BE2C (cell line): ENCODE measurements at regions not wholly inside any gene's neighbourhood (a gene's known extent, or its start where the extent isn't known, plus 50 kb on each side); places are given as distances from the start of the nearest gene placed in this dataset.

Experiments
- DNase-seq: peaks from one replicate; pipeline ENCODE4 v3.0.0-alpha.2; 2020
- H3K27me3 ChIP-seq: fragments of 250-450 bp; sonication (Bioruptor Pico); 2 replicates; pipeline ENCODE4 v1.5.1; 2020; ENCODE audit warnings: mild to moderate bottlenecking
- H3K36me3 ChIP-seq: fragments of 250-450 bp; sonication (Bioruptor Pico); 2 replicates; pipeline ENCODE4 v1.5.1; 2020; ENCODE audit warnings: mild to moderate bottlenecking
- H3K4me1 ChIP-seq: fragments of 250-450 bp; sonication (Bioruptor Pico); 2 replicates; pipeline ENCODE4 v1.5.1; 2020
- H3K4me3 ChIP-seq: 2 replicates; pipeline ENCODE4 v1.5.1; 2011; ENCODE audit warnings: low read depth, low read length
- H3K9me3 ChIP-seq: fragments of 250-450 bp; sonication (Bioruptor Pico); 2 replicates; pipeline ENCODE4 v1.5.1; 2020
- TF ChIP-seq, protein P1 (sequence below): IDR thresholded peaks from 2 replicates; pipeline ENCODE4 v1.5.1; 2012; ENCODE audit warnings: mild to moderate bottlenecking, low read depth, low read length

DNA sequence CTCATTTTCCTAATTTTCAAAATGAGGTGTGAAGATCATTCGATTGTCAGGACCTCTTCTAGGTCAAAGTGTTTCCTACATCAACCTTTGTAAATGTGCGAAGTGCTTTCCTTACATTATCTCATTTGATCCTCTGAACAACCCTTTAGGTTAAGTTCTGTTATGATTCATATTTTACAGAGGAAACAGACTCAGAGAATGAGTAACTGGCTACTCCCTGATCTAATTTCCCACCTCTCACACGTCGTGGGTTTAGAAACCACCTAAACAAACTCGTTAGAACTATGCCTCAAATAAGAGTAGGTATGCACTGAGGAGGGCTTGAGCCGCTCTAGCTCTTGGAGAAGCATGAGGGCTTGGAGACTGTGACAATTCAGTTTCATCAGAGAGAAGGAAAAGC, 148.6 kb downstream of the CD47 start:
- Histone ChIP-seq H3K4me3 (no peak overlapping the region), H3K9me3 (no peaks in the 10 kb centered on the region), H3K4me1 (no peaks in the 10 kb centered on the region), H3K36me3 (no peaks in the 10 kb centered on the region; the same call in 1 of the 2 replicates), H3K27me3 (no peaks in the 10 kb centered on the region)
- no peak for DNase-seq
- TF ChIP-seq, protein P1, sequence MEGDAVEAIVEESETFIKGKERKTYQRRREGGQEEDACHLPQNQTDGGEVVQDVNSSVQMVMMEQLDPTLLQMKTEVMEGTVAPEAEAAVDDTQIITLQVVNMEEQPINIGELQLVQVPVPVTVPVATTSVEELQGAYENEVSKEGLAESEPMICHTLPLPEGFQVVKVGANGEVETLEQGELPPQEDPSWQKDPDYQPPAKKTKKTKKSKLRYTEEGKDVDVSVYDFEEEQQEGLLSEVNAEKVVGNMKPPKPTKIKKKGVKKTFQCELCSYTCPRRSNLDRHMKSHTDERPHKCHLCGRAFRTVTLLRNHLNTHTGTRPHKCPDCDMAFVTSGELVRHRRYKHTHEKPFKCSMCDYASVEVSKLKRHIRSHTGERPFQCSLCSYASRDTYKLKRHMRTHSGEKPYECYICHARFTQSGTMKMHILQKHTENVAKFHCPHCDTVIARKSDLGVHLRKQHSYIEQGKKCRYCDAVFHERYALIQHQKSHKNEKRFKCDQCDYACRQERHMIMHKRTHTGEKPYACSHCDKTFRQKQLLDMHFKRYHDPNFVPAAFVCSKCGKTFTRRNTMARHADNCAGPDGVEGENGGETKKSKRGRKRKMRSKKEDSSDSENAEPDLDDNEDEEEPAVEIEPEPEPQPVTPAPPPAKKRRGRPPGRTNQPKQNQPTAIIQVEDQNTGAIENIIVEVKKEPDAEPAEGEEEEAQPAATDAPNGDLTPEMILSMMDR, result no peak

DNA sequence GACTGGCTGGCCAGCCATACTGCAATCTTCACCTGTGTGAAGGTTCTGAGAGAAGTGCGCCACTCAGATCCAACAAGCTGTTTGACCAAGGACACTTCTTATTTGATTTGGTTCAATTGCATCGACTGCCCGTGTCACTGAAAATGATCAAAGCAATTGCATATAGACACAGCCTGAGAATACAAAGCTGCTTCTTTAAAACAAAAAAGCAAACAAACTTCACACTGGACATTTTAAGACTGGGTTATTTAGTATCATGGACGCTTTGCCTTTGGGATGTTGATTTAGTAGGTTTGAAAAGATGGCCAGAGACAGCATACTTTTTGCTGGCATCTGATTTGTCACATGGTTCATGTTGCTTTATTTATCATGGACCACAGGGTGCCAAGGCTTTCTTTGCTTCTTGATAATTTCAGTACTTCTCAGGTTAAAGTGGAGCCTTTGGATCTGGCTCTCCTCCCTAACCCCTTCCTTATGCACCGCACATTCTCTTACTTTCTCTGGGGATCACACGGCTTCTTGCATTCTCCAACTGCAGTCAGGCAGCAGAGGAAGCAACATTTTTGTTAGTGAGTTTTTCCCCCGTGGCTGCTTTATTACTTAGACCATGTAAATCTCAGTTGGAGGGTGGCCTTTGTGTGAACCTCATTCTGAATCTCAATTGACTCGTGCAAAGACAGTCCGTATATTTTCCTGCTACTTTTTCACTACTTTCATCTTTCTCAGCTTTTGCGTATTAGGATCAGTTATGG, 151.0 kb downstream of the CD47 start:
- Histone ChIP-seq H3K27me3 (no peaks in the 10 kb centered on the region), H3K4me1 (no peaks in the 10 kb centered on the region), H3K4me3 (no peak overlapping the region), H3K9me3 (no peaks in the 10 kb centered on the region), H3K36me3 (no peaks in the 10 kb centered on the region; the same call in 1 of the 2 replicates)
- TF ChIP-seq, protein P1, result no peak
- DNase-seq, result no peak

GRCh38 chr3:107938143-107938542, 152.7 kb downstream of the CD47 start:
- no peaks in the 10 kb centered on the region for H3K4me1 ChIP-seq
- TF ChIP-seq, protein P1, result peak; percentile 72
- H3K27me3 ChIP-seq, result no peaks in the 10 kb centered on the region
- no peaks in the 10 kb centered on the region; the same call in 1 of the 2 replicates for H3K36me3 ChIP-seq
- no peak overlapping the region for H3K4me3 ChIP-seq
- peak; percentile 38 for DNase-seq
- no peaks in the 10 kb centered on the region for H3K9me3 ChIP-seq

DNA sequence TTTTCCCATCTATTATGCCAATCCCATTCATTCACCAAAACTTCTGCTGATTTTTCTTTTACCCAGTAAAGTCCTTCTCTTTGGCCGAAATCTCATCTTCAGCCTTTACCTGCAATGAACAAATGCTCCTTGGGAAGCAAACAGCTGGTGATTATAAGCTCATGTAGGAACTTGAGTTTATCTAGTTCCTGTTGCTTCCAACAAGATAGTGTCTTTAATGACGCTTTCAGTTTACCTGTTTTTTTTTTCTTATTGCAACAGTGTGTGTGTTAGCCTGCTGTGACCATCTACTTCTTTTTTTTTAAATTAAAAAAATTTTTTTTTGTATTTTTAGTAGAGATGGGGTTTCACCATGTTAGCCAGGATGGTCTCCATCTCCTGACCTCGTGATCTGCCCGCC, 156.0 kb downstream of the CD47 start:
- TF ChIP-seq, protein P1, result no peak
- Histone ChIP-seq H3K9me3 (no peaks in the 10 kb centered on the region), H3K36me3 (no peaks in the 10 kb centered on the region), H3K4me1 (no peaks in the 10 kb centered on the region), H3K4me3 (no peak overlapping the region), H3K27me3 (no peaks in the 10 kb centered on the region)
- DNase-seq, result no peak

DNA sequence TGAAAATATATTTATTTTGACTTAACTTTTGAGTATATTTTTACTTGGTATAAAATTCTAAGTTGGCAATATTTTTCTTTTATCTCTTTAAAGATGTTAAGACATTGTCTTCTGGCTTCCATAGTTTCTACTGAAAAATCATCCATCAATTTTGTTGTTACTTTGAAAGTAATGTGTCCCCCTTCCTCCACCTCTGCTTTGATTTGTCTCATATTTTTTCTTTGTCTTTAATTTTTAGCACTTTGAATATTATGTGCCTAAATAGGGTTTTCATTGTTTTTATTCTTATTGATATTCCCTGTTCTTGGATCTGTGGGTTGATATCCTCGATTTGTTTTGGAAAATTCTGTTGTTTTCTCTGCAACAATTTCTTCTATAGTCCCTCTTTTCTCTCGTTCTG, 157.4 kb downstream of the CD47 start:
- Histone ChIP-seq H3K4me3 (no peak overlapping the region), H3K36me3 (no peaks in the 10 kb centered on the region), H3K27me3 (no peaks in the 10 kb centered on the region), H3K9me3 (no peaks in the 10 kb centered on the region), H3K4me1 (no peaks in the 10 kb centered on the region)
- TF ChIP-seq, protein P1, result no peak
- DNase-seq, result no peak

DNA sequence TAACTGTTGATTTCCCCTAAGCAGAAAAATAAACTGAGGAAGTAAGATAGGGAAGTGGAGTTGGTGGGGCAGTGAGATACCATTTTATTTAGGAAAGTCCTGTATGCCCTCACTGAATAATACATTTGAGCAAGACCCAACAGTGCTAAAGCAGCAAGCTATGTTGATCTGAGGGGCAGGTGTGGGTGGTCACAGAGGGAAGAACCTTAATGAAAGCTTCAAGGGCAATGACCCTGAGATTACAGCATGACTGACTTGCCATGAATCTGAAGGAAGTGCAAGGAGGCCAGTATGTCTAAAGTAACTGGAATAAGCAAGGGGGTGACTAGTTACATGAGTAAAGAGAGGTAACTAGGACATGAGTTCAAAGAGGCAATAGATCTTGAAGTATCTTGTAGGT, 159.5 kb downstream of the CD47 start:
- H3K9me3 ChIP-seq, result no peaks in the 10 kb centered on the region
- H3K4me1 ChIP-seq, result no peaks in the 10 kb centered on the region
- H3K27me3 ChIP-seq, result no peaks in the 10 kb centered on the region
- H3K4me3 ChIP-seq, result no peak overlapping the region
- TF ChIP-seq, protein P1, result no peak
- DNase-seq, result no peak
- H3K36me3 ChIP-seq, result no peaks in the 10 kb centered on the region
